ENCODE measurements at regions not wholly inside any gene's neighbourhood (a gene's known extent, or its start where the extent isn't known, plus 50 kb on each side); places are given as distances from the start of the nearest gene placed in this dataset.

DNA sequence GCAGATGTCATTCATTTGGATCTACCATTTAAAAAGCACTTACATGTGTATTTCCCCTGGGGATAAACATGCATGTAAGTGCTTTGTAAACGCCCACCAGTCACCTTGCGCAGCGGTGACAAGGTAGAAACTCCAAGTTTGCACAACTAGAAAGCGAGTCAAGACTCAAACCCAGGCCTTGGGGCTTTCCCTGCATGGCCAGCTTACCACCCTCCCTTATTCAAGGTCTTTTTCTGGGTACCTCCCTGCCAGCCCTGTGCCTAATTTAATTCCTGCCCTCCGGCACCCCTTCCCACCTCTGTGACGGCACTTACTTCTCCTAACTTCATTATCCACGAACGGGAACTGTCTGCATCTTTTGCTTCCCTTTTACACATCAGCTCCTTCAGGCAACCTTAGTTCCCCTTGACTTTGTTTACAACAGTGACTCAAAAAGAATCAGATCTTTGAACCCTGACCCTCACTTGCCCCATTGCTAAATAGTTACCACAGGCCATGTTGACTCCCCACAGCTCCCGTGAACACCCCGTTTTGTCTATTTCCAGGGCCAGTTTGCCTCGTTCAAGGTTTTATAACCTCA, 138.3 kb upstream of the ETS2 start:
- Histone ChIP-seq H3K36me3 (ENCODE audit: insufficient read depth, low read length) (no peaks in the 10 kb centered on the region), H3K27me3 (ENCODE audit: insufficient read depth, low read length) (peaks cover 17% of the 10 kb centered on the region), H3K9me3 (ENCODE audit: low read length) (no peaks in the 10 kb centered on the region), H3K4me3 (ENCODE audit: low read length) (no peak overlapping the region), H2AFZ (ENCODE audit: low read depth, low read length) (no peak overlapping the region), H3K4me1 (ENCODE audit: insufficient read depth, low read length) (no peaks in the 10 kb centered on the region)

GRCh38 chr21:38668067-38668466, 137.7 kb upstream of the ETS2 start:
- H3K4me3 ChIP-seq (ENCODE audit: low read length), result no peak overlapping the region
- H3K9me3 ChIP-seq (ENCODE audit: low read length), result no peaks in the 10 kb centered on the region
- H3K36me3 ChIP-seq (ENCODE audit: insufficient read depth, low read length), result no peaks in the 10 kb centered on the region
- H2AFZ ChIP-seq (ENCODE audit: low read depth, low read length), result no peak overlapping the region
- H3K4me1 ChIP-seq (ENCODE audit: insufficient read depth, low read length), result no peaks in the 10 kb centered on the region
- H3K27me3 ChIP-seq (ENCODE audit: insufficient read depth, low read length), result peaks cover 10% of the 10 kb centered on the region

GRCh38 chr21:38668541-38668940, 137.2 kb upstream of the ETS2 start:
- Histone ChIP-seq H3K27me3 (ENCODE audit: insufficient read depth, low read length) (peaks cover 5% of the 10 kb centered on the region), H3K4me1 (ENCODE audit: insufficient read depth, low read length) (no peaks in the 10 kb centered on the region), H3K9me3 (ENCODE audit: low read length) (no peaks in the 10 kb centered on the region), H2AFZ (ENCODE audit: low read depth, low read length) (no peak overlapping the region), H3K36me3 (ENCODE audit: insufficient read depth, low read length) (no peaks in the 10 kb centered on the region), H3K4me3 (ENCODE audit: low read length) (no peak overlapping the region)

DNA sequence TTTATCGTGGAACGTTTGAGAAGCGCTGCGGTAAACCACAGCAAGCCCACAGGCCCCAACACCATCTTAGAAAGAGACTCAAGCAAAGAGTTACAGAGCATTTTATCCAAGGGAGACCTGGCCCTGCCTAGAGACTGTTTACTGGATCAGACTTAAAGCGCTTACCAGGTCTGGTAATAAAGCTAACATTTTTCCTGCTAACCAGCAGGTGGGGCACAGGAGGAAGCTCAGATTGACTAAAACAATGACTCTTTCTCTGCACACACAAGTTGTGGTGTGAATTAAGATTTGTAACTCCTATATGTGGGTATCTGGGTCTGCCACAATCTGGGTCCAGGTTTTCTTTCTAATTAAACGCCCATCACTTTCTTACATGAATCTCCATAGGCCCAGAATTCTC, 136.5 kb upstream of the ETS2 start:
- no peaks in the 10 kb centered on the region for H3K4me1 ChIP-seq (ENCODE audit: insufficient read depth, low read length)
- no peak overlapping the region for H3K4me3 ChIP-seq (ENCODE audit: low read length)
- H3K27me3 ChIP-seq (ENCODE audit: insufficient read depth, low read length), result peaks cover 5% of the 10 kb centered on the region

GRCh38 chr21:38670861-38671260, 134.9 kb upstream of the ETS2 start:
- H3K27me3 ChIP-seq (ENCODE audit: insufficient read depth, low read length), result no peaks in the 10 kb centered on the region

More for the DNA sequence above, 136.5 kb upstream of the ETS2 start:
- Histone ChIP-seq H3K36me3 (ENCODE audit: insufficient read depth, low read length) (no peaks in the 10 kb centered on the region), H3K9me3 (ENCODE audit: low read length) (no peaks in the 10 kb centered on the region), H2AFZ (ENCODE audit: low read depth, low read length) (no peak overlapping the region)

DNA sequence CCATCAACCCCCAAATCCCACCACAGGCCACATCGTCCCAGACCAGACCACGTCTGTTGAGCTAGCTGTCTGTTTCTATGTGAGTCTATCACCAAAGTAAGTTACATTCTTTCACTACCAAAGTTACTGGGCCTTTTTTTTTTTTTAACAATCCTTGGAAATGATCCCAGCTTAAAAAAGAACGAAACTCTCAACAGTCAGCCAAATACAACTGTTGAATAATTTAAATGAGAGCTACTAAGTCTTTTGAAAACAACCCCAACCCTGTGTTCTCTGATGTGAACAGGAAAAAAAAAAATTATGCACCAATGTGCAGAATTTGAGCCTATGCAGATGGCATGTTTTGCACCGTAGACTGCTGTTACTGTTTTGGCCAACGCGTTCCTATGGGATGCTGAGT, 134.0 kb upstream of the ETS2 start:
- Histone ChIP-seq H3K36me3 (ENCODE audit: insufficient read depth, low read length) (no peaks in the 10 kb centered on the region), H3K4me3 (ENCODE audit: low read length) (no peak overlapping the region), H3K27me3 (ENCODE audit: insufficient read depth, low read length) (no peaks in the 10 kb centered on the region), H3K9me3 (ENCODE audit: low read length) (no peaks in the 10 kb centered on the region), H3K4me1 (ENCODE audit: insufficient read depth, low read length) (no peaks in the 10 kb centered on the region), H2AFZ (ENCODE audit: low read depth, low read length) (no peak overlapping the region)

More at GRCh38 chr21:38670861-38671260, 134.9 kb upstream of the ETS2 start:
- Histone ChIP-seq H3K4me1 (ENCODE audit: insufficient read depth, low read length) (no peaks in the 10 kb centered on the region), H3K4me3 (ENCODE audit: low read length) (no peak overlapping the region), H2AFZ (ENCODE audit: low read depth, low read length) (no peak overlapping the region), H3K9me3 (ENCODE audit: low read length) (no peaks in the 10 kb centered on the region), H3K36me3 (ENCODE audit: insufficient read depth, low read length) (no peaks in the 10 kb centered on the region)

DNA sequence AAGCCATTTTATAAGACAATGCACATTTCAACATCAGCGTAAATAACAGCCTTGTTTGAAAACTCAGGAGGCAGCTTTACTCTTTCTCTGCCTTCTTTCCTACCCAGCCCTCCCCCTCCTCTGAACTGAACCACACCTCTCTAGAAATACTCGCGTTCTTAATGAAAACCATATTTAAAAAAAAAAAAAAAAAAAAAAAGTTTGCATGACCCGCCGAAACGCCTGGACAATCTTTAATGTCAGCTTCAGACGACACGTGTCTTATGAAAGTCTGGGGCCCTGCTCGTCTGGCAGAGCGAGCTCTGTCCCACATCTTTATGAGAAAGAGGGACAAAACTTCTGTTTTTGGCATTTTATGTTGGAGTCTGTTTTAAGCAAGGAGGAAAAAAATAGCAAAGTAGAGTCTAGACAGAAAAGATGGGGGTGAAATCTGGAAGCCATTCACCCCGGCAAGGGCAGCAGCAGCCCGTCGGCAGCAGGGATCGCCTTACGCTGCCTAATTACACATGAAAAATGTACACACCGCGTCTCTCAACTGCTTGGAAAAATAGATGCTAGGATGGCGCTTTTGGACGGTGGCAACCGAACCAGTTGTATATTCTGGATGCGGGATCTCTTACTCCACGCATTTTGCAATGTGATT, 130.4 kb upstream of the ETS2 start:
- H3K4me3 ChIP-seq (ENCODE audit: low read length), result no peak overlapping the region
- H3K36me3 ChIP-seq (ENCODE audit: insufficient read depth, low read length), result no peaks in the 10 kb centered on the region
- no peaks in the 10 kb centered on the region for H3K9me3 ChIP-seq (ENCODE audit: low read length)
- H3K4me1 ChIP-seq (ENCODE audit: insufficient read depth, low read length), result no peaks in the 10 kb centered on the region
- H3K27me3 ChIP-seq (ENCODE audit: insufficient read depth, low read length), result no peaks in the 10 kb centered on the region
- H2AFZ ChIP-seq (ENCODE audit: low read depth, low read length), result no peak overlapping the region

GRCh38 chr21:38678827-38679226, 126.9 kb upstream of the ETS2 start:
- Histone ChIP-seq H3K9me3 (ENCODE audit: low read length) (no peaks in the 10 kb centered on the region), H3K36me3 (ENCODE audit: insufficient read depth, low read length) (no peaks in the 10 kb centered on the region), H3K27me3 (ENCODE audit: insufficient read depth, low read length) (no peaks in the 10 kb centered on the region), H2AFZ (ENCODE audit: low read depth, low read length) (no peak overlapping the region), H3K4me3 (ENCODE audit: low read length) (no peak overlapping the region), H3K4me1 (ENCODE audit: insufficient read depth, low read length) (peaks cover 9% of the 10 kb centered on the region)

- no peak overlapping the region for H2AFZ ChIP-seq (ENCODE audit: low read depth, low read length)
- no peaks in the 10 kb centered on the region for H3K36me3 ChIP-seq (ENCODE audit: insufficient read depth, low read length)
These were observed 126.2 kb upstream of the ETS2 start for GRCh38 chr21:38679534-38679933.

DNA sequence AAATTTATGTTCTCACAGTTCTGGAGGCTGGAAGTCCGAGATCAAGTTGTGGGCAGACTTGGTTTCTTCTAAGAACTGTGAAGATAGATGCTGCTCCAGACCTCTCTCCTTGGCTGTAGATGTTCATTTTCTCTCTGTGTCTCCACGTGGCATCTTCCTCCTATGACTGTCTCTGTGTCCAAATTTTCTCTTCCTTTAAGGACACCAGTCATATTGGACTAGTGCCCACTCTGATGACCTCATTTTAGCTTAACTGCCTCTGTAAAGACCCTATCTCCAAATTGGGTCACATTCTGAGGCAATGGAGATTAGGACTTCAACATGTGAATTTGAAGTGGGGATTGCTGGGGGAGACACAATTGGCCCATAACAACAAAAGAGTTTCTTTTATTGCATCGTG, 125.3 kb upstream of the ETS2 start:
- Histone ChIP-seq H3K27me3 (ENCODE audit: insufficient read depth, low read length) (no peaks in the 10 kb centered on the region), H2AFZ (ENCODE audit: low read depth, low read length) (no peak overlapping the region), H3K4me1 (ENCODE audit: insufficient read depth, low read length) (peaks cover 16% of the 10 kb centered on the region), H3K9me3 (ENCODE audit: low read length) (no peaks in the 10 kb centered on the region), H3K36me3 (ENCODE audit: insufficient read depth, low read length) (no peaks in the 10 kb centered on the region), H3K4me3 (ENCODE audit: low read length) (no peak overlapping the region)

More at GRCh38 chr21:38679534-38679933, 126.2 kb upstream of the ETS2 start:
- H3K4me1 ChIP-seq (ENCODE audit: insufficient read depth, low read length), result peaks cover 16% of the 10 kb centered on the region
- H3K4me3 ChIP-seq (ENCODE audit: low read length), result no peak overlapping the region
- H3K9me3 ChIP-seq (ENCODE audit: low read length), result no peaks in the 10 kb centered on the region
- no peaks in the 10 kb centered on the region for H3K27me3 ChIP-seq (ENCODE audit: insufficient read depth, low read length)

DNA sequence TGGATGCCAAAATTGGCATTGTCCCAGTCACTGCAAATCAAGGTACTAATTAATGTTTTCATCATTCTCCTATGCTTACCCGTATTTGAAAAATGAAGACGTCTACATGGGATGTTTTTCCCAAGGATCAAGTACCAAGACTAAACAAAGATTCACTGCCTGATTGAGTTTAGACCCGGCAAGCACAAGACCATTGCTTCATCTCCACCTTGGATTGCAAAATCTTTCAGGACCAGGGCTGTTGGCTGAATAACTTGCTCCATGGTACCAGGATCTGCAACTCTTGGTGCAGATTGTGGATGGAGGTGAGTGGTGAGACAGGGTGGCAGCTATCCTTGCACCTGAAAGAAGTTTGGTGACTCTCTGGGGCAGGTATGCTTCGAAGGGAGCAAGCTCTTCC, 122.5 kb upstream of the ETS2 start:
- Histone ChIP-seq H3K4me1 (ENCODE audit: insufficient read depth, low read length) (peaks cover 16% of the 10 kb centered on the region), H2AFZ (ENCODE audit: low read depth, low read length) (no peak overlapping the region), H3K36me3 (ENCODE audit: insufficient read depth, low read length) (no peaks in the 10 kb centered on the region), H3K9me3 (ENCODE audit: low read length) (no peaks in the 10 kb centered on the region), H3K4me3 (ENCODE audit: low read length) (no peak overlapping the region), H3K27me3 (ENCODE audit: insufficient read depth, low read length) (no peaks in the 10 kb centered on the region)

GRCh38 chr21:38688068-38688467, 117.7 kb upstream of the ETS2 start:
- Histone ChIP-seq H3K4me1 (ENCODE audit: insufficient read depth, low read length) (peaks cover 14% of the 10 kb centered on the region), H3K4me3 (ENCODE audit: low read length) (no peak overlapping the region), H3K27me3 (ENCODE audit: insufficient read depth, low read length) (no peaks in the 10 kb centered on the region), H3K36me3 (ENCODE audit: insufficient read depth, low read length) (no peaks in the 10 kb centered on the region), H3K9me3 (ENCODE audit: low read length) (no peaks in the 10 kb centered on the region), H2AFZ (ENCODE audit: low read depth, low read length) (no peak overlapping the region)

- H2AFZ ChIP-seq (ENCODE audit: low read depth, low read length), result no peak overlapping the region
- no peaks in the 10 kb centered on the region for H3K36me3 ChIP-seq (ENCODE audit: insufficient read depth, low read length)
- no peaks in the 10 kb centered on the region for H3K9me3 ChIP-seq (ENCODE audit: low read length)
- no peak overlapping the region for H3K4me3 ChIP-seq (ENCODE audit: low read length)
- H3K4me1 ChIP-seq (ENCODE audit: insufficient read depth, low read length), result no peaks in the 10 kb centered on the region
- no peaks in the 10 kb centered on the region for H3K27me3 ChIP-seq (ENCODE audit: insufficient read depth, low read length)
These were observed 114.1 kb upstream of the ETS2 start for GRCh38 chr21:38691631-38692030.

GRCh38 chr21:38696579-38696978, 109.2 kb upstream of the ETS2 start:
- no peak overlapping the region for H2AFZ ChIP-seq (ENCODE audit: low read depth, low read length)
- H3K36me3 ChIP-seq (ENCODE audit: insufficient read depth, low read length), result no peaks in the 10 kb centered on the region
- no peaks in the 10 kb centered on the region for H3K9me3 ChIP-seq (ENCODE audit: low read length)
- no peaks in the 10 kb centered on the region for H3K27me3 ChIP-seq (ENCODE audit: insufficient read depth, low read length)
- no peaks in the 10 kb centered on the region for H3K4me1 ChIP-seq (ENCODE audit: insufficient read depth, low read length)
- H3K4me3 ChIP-seq (ENCODE audit: low read length), result no peak overlapping the region

Data from neuron (in vitro differentiated cells).